ENCODE measurements at regions not wholly inside any gene's neighbourhood (a gene's known extent, or its start where the extent isn't known, plus 50 kb on each side); places are given as distances from the start of the nearest gene placed in this dataset.
"Not testable (repeated sequence)": the region's sequence is repeated elsewhere in the genome, so short reads cannot be mapped to it uniquely, and the experiment has no call there.

DNA sequence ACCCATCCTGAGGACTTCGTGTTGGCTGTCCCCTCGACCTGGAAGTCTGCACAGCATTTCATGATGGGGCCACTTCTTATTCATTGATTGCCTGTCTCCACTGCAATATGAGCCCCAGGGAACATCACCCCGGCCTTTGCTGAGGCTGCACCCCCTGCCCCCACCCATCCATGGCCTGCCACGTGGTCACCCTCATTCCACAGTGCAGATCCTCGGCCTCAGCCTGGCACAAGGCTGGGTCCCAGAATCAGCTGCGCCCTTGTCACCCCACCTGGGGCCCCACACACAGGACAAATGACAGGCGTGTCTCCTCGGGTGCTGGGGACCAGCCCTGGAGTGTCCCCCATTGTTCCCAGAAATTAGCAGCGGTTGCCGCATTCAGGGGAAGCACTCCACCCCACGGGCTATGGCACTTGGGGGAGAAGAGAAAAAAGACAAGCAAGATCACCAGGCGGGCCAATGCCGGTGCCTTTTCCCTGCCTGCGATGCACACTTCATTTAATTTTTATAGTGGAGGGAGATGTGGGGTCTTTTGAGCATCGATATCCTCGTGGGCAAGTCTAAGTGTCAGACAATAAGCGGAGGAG lies 157.4 kb downstream of the INHBB start:
- no peak for DNase-seq

DNA sequence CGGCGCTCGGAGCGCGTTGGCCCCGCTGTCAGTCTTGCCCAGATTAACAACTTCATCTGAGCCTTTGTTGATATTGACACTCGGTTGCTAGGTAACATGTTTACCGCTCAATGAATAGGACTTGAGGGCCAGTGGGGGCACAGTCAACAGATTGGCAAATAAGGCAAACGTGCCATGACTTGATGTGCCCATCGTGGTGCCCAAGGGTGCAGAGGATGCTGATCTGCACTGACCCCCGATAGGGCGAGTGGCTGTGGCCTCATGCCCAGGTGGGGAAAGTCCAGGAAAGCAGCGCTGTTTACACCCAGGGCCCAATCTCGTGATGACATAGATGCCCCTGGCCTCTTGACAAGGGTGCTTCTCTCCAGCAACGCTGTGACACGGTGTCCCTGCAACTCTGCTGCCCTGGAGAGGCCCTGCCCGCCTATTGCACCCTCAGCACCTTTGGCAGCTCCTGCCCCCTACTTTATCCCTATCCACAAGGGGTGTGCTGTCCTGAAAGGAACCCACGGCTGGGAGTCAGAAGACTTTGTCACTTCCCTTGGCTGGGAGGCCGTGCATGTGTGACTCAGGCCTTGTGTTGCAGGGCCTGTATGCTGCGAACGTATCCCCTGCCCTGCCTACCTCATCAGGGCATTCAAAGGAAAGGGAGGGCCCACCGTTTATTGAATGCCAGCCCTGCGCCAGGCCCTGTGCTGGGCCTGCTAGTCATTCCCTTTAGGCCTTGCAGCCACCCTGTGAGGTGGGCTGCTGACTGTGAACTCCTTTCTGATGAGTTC lies 158.0 kb downstream of the INHBB start:
- DNase-seq, result no peak

DNA sequence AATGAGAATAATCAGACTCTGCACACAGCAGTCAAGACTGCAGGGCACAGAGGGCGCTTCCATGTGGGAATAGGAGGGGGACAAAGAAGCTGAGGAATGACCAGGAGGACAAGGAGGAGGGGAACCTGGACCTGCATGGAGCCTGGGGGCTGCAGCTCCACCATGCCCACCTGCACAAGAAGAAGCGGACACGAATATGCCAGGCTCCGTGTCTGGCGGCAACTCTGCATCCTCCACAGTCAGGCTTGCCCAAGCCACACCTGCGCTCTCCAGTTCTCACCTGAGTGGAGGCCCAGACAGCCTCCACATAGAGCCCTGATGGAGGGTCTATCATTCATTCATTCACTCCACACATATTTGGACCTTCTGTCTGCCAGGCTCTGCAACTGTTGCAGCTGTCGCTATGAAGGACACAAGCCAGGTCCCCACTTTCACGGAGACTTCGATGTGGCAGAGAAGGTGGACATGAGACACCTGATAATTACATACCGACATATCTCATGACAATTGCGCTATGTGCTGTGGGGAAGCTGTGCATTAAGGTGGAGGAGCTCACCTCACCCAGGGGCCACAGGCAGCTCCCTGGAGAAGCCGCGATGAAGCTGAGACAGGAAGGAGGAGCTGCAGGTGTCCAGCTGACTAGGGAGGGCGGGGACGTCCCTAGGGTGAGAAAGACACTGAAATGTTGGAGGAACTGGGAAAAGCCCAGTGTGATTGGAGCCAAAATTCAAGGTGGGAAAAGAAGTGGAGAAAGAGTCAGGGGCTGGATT lies 159.2 kb downstream of the INHBB start:
- DNase-seq, result no peak

DNA sequence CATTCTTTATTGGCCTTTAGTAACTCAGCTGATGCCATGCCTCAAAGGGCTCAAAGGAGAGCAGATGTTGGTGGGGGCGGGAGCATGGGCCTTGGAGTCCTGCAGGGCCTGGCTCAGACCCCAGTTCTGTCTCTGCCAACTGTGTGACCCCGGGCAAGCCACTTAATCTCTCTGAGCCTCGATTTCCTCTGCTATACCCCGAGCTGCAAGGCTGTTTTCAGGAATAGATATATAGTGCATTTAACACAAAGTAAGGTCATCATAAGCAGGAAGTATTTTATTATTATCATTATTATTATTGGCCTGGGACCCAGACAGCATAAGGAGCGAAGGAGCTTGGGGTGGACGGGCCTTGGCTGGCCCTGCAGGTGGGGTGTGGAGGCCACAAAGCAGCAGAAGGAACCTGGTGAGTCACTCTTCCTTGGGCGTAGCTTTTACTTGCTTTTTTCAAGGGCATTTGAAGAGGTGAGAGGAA lies 162.7 kb downstream of the INHBB start:
- DNase-seq, result no peak

DNA sequence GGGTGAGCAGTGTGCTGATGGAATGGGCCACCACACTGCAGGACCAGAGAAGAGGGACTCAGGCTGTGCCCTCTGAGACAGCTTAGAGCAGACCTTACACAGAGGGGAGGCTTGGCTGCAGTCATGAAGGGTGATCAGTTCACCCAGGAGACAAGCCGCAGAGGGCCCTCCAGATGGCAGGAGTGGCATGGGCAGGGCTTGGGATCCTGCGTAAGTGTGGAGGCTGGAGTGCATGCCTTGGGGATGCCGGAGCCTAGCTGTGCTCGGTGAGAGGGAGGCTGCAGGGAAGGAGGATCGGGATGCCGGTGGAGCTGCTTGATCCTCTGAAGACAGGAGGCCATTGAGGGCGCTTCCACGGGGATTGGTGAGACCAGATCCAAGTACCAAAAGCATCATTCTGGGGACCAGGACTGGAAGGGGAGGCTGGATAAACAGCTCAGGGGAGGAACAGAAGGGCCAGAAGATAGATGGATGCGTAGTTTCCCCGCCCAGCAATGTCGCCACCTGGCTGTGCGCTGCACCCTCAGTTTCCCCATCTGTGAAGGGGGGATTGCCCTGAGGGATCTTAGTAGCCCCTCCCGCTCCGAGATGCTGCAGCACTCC lies 163.4 kb downstream of the INHBB start:
- no peak for DNase-seq

DNA sequence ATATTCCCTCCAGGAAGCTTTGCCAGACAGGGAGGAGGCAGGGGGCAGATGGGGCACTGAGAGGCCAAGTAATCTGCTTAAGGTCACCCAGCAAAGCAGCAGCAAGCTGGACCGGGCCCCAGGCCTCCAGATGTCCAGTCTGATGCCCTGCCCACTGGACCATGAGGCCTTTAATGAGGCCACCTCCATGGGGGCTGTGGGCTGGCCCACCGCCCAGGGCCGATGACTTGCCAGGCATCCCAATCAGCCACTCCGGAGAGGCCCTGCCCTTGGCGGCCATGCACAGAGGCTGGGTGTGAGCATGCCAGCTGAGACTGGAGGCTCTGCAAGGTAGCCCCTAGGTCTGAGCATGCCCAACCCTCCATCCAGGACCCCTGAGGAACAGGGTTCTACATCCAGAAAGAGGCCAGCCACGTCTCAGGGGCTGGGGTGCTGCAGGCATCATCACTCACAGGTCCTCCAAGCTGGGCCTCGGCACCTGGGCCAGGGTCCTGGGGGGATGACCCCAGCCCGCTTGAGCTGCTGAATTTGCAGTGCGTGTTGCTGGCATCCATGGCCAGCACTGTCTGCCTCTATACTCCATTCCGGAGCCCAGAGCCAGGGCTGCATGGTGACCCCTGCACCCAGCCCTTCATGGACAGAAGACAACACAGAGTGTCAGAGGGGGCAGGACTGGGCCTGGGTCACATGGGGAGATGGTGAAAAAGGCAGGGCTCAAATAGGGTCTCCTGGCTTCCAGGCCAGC lies 164.2 kb downstream of the INHBB start:
- DNase-seq, result no peak

DNA sequence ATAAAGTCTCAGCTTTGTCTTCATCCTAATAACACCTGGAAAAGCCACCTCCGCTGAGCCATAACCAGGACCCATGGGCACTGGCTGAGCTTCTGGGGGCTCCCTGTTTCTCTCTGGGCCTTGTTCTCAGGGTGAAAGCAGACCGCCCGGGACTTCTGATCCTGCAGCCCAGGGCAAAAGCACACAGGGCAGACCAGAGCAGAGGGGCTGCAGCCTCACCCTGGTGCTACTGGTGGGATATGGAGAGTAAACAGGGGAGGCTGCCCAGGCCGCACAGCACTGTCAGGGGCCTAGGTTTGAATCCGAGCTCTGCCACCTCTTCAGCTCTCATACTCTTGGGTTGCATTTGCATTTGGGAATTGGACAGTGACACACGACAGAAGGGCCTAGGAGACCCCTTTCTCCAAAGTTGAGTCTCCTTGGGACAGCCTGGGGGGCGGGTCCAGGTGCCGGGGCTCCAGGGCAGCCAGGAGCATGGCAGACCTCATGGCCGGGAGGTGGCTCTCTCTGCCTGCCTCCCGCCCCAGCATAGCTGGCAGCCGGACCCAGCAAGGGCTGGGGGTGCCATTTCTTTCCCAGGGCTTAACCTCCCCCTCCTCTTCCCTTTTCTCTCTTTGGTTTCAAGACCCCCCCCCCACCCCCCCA lies 164.9 kb downstream of the INHBB start:
- DNase-seq, result no peak

DNA sequence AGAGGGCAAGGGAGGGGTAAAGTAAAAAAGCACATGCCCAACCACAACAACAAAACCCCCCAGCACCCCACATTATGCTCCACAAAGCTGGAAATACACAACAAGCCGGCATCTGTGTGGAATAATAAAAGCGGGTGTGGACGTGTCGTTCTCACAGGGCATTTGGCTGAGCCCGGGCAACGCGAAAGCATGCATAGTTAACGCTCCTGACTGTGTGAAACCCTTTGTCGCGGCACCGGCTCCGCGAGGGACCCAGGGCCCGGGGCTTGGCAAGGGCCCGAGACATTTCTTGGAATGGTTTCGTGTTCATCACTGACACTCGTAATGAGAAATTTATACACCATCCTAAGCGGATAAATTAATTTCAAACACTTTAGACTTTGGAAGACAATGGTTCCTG lies 165.6 kb downstream of the INHBB start:
- no peak for DNase-seq

DNA sequence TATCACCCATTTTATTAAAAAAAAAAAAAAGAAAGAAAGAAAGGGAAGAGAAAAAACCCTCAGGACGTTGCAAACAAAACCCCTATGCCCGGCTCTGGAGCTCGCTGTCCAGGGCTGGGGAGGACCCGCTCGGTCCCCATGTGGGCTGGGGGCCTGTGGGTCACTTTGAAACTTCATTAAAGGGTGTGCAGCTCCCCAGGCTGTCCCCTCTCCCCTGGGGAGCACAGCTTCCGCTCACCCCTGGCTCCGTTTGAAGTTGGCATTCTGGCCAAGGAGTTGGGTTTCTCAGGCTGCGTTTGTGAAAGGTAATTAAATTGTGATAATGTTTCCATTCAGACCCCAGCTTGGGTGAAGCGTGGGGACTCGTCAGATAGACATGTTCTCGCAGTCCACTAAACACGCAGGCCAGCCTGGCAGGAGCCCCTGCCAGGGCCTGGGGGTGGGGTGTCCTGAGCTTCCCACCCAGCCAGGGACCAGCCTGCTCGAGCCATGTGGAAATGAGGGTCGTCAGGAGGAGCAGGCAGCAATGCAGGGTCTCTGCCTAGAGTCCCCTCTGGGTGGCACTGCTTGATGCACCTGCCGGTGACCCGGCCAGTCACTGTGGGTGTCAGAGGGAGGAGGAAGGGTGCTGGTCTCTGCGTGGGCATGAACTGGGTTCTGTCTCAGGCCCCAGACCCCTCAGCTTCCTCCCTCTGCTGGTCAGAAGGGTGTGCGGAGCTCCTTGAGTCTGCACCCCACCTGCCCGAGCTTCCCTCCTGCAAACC lies 166.2 kb downstream of the INHBB start:
- no peak for DNase-seq

DNA sequence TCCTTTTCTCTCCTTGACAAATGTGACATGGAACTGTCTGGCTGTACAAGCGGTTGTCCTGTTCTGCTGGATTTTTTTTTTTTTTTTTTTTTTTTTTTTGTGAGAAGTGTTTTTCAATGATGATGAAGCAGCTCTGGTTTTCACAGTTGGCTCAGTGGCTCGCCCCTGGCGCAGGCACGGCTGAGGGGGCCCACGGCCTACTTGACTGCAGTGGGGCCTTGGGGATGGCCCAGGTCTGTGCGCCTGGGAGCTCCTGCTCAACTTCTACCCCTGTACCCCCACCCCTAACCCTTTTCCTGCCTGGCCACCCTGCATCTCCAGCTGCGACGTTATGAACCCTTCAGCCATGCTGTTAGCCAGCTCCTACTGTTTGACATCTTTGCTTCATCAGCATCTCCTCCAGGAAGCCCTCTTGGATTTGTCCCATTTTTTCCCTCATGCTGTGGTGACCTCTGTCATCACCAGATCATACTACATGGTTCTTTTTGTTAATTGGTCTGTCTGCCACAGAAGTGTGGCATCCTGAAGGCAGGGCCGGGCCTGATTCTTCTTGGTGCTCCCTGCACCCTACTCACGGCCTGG lies 167.9 kb downstream of the INHBB start:
- DNase-seq, result no peak

DNA sequence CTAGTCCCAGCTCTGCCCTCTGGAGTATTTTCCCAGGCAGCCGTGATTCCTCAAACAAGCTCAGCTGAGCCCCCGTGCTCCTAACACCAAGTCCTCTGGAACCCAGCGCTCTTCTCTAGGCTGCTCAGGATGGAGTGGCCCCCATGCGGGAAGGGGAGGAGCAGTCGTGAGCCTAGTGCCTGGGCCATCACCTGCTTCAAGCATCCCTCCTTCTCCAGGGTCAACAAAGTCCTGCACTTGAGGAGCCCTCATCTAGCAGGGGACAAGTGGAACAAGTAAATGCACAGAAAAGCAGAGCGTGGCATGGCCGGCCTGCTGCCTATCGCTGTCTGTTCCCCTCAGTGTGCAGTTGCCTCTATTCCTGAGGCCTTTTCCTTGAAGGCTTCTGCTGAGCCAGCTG lies 168.6 kb downstream of the INHBB start:
- no peak for DNase-seq

DNA sequence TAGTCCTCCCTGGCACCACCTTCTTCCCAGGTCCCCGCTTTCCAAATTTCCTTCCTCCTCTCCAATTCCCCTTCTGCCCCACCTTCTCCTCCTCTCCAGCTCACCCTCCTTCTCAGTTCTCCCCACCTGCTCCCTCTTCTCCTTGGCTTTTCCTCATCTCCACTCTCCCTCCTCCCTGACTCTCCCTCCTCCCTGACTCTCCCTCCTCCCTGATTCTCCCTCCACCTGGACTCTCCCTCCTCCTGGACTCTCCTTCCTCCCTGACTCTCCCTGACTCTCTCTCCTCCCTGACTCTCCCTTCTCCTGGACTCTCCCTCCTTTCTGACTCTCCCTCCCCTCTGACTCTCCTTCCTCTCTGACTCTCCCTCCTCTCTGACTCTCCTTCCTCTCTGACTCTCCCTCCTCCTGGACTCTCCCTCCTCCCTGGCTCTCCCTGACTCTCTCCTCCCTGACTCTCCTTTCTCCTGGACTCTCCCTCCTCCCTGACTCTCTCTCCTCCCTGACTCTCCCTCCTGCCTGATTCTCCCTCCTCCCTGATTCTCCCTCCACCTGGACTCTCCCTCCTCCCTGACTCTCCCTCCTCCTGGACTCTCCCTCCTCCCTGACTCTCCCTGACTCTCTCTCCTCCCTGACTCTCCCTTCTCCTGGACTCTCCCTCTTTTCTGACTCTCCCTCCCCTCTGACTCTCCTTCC lies 169.3 kb downstream of the INHBB start:
- DNase-seq, result not testable (repeated sequence)

DNA sequence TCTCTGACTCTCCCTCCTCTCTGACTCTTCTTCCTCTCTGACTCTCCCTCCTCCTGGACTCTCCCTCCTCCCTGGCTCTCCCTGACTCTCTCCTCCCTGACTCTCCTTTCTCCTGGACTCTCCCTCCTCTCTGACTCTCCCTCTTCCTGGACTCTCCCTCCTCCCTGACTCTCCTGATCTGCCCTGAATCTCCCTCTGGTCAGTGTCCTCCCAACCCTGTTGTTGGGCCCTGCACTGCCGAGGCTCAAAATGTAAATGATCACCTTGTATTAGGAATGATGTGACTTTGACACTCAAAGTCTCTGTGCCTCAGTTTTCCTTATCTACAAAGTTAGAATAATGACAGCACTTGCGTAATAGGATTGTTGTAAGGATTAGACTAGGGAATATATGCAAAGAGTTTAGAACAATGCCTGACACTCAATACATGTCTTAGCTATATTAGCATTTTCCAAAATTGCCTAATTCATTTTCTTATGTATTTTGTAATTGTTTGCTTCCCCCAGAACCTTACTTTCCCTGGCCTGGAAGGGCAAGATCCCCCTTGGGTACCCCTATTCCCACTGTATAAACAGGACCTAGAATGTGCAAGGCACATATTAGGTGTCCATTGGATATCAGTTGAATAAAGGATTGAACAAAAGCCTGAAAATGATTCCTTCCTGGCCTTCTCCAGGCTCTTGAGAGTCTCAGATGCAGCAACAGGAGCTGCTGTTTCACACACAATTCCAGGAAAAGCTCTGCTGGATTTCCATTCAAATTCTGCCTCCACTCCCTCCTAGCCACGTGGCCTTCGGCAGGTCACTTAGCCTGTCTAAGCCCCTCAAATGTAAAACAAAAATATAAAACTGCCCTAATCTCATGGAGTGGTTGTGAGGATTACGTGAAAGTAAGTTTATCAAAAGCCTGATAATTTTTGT lies 170.1 kb downstream of the INHBB start:
- DNase-seq, result no peak

DNA sequence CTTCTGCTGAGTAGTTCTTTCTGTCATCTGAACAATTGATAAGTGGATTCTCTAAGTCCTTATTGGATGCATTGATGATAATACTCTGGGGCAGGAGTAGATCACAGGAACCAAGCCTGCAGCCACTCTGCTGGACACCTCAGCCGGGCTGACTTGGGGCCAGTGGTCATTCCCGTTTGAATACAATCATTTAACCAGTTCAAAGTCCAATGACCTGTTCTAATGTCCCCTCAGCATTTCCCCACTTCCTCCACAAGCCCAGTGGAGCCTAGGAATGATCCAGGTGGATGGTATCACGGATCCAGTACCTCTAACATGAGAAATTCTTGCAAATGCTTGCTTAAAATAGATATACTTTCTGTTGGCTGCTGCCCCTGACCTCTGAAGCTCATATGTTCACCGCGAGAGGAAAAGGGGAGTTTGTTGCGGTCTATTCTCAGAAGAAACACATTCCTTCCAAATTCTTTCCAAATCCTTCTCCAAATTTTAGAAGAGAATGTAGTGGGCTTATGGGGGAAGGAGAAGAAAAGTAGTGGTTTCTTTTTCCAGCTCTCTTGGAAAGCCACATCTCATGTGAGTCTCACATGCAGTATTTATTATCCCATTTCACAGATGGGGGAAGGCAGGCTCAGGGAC lies 170.9 kb downstream of the INHBB start:
- DNase-seq, result no peak

DNA sequence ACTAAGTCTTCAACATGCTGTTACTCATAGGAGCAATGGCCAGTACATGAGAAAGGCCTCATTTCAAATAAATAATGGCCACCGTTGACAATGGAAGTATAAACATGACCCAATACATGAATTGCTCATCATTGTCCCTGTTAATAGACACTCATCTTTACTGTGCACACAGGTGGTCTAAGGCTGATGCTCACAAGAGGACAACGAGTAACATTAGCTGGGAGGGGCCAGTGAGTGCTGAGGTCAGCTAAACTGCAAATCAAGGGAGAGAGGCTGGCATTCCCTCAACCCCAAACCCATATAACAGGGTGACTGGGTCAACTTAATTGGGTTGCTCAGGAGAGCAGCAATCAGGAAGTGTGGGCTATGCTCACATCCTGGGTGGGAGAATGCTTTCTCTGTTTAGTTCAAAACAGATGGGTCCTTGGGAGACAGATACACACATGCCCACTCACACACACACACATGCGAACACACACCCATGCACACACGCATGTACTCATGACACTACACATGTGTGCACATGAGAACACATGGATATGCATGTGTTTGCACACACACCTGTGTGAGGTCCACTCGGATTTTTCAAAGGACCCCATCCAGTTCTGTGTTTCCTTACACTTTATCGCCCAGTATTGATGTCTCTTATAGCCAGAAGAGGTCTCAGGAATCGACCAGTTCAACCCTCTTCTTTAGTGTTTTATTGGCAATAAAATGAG lies 172.0 kb downstream of the INHBB start:
- DNase-seq, result no peak

DNA sequence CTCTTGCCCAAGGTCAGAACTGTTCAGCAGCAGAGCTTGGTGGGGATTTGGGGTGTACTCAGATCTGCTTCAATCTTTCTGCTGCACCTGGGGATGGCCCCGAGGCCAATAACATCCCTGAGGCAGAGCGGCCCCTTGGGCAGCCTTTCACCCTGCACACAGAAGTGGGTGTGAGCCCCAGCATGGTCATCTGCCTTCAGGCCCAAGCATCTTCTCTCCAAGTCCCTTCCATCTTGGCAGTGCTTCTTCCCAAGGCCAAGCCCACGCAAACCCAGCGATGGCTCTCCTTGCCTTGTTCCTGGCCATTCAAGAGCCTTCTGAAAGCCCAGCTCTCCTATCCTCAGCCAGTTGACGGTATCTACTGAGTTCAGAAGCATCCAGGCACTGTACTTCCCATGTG lies 172.9 kb downstream of the INHBB start:
- DNase-seq, result no peak

DNA sequence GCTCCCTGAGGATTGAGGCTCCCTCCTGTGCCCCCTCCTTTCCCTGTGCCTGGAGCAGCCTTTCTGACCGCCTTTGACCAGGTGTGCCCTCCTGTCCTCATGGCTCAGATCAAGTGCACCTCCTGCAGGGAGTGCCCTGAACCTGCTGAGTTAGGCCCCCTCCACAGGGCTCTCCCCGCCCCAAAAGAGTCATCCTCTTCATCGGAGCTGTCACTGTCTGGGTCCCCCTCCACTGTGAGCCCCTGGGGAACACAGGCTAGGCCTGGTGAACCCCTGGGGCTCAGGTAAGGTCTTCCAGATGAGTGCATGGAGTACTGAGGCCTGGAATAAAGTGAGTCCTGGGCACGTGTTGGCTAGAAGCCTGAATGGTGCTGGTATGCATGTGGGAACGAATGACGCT lies 173.5 kb downstream of the INHBB start:
- no peak for DNase-seq

DNA sequence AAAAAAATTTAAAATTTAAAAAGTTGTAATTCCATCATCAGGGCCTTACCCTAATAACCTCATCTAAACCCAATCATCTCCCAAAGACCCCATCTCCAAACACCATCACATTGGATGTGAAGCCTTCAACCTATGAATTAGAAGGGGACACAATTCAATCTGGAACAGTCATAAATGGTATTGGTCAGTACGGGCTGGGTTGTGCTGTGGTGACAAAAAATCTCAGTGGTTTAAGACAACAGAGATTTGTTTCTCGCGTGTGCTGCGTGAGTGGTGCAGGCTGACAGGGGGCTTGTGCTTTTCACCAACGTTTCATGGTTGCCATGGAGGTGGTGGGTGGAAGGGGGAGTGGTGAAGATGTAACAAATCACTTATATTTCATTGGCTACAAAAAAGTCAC lies 174.5 kb downstream of the INHBB start:
- DNase-seq, result no peak
